ENCODE measurements at regions not wholly inside any gene's neighbourhood (a gene's known extent, or its start where the extent isn't known, plus 50 kb on each side); places are given as distances from the start of the nearest gene placed in this dataset.

- Histone ChIP-seq H4K20me1 (ENCODE audit: insufficient read depth, low read length) (no peaks in the 10 kb centered on the region), H3K4me2 (ENCODE audit: low read length) (no peak overlapping the region), H2AFZ (ENCODE audit: low read depth, low read length) (no peak overlapping the region), H3K27me3 (ENCODE audit: low read depth, low read length) (peaks cover 3% of the 10 kb centered on the region; the same call in 1 of the 2 replicates), H3K4me3 (ENCODE audit: low read length) (no peak overlapping the region), H3K36me3 (replicated peaks; ENCODE audit: low read depth, low read length) (no peaks in the 10 kb centered on the region), H3K9me3 (ENCODE audit: insufficient read depth, low read length) (no peaks in the 10 kb centered on the region), H3K9ac (ENCODE audit: low read length) (no peak overlapping the region), H3K79me2 (ENCODE audit: low read length) (no peaks in the 10 kb centered on the region), H3K4me1 (ENCODE audit: low read length) (no peaks in the 10 kb centered on the region), H3K27ac (ENCODE audit: low read length) (no peak overlapping the region)
- TF ChIP-seq EZH2phosphoT487 (IDR thresholded peaks at IDR 0.05; ENCODE audit: low read depth), result no peak
- no peak for TF ChIP-seq CTCF (IDR thresholded peaks at IDR 0.05; ENCODE audit: low read depth, low read length)
Measured at GRCh38 chr3:139292192-139292591, 51.6 kb upstream of the MRPS22 start.

GRCh38 chr3:139292711-139293664, 50.8 kb upstream of the MRPS22 start:
- no peak overlapping the region for H3K4me3 ChIP-seq (ENCODE audit: low read length)
- H3K27me3 ChIP-seq (ENCODE audit: low read depth, low read length), result peaks cover 3% of the 10 kb centered on the region; the same call in 1 of the 2 replicates
- no peak overlapping the region for H3K27ac ChIP-seq (ENCODE audit: low read length)
- H4K20me1 ChIP-seq (ENCODE audit: insufficient read depth, low read length), result no peaks in the 10 kb centered on the region
- no peak overlapping the region for H3K9ac ChIP-seq (ENCODE audit: low read length)
- TF ChIP-seq EZH2phosphoT487 (IDR thresholded peaks at IDR 0.05; ENCODE audit: low read depth), result no peak
- TF ChIP-seq CTCF (IDR thresholded peaks at IDR 0.05; ENCODE audit: low read depth, low read length), result no peak
- H2AFZ ChIP-seq (ENCODE audit: low read depth, low read length), result no peak overlapping the region
- no peaks in the 10 kb centered on the region for H3K36me3 ChIP-seq (replicated peaks; ENCODE audit: low read depth, low read length)
- H3K4me1 ChIP-seq (ENCODE audit: low read length), result no peaks in the 10 kb centered on the region
- H3K4me2 ChIP-seq (ENCODE audit: low read length), result no peak overlapping the region
- H3K79me2 ChIP-seq (ENCODE audit: low read length), result no peaks in the 10 kb centered on the region
- no peaks in the 10 kb centered on the region for H3K9me3 ChIP-seq (ENCODE audit: insufficient read depth, low read length)

- no peaks in the 10 kb centered on the region for H3K9me3 ChIP-seq (ENCODE audit: insufficient read depth, low read length)
- no peak overlapping the region for H3K27ac ChIP-seq (ENCODE audit: low read length)
- no peaks in the 10 kb centered on the region for H3K4me1 ChIP-seq (ENCODE audit: low read length)
- no peak overlapping the region for H3K9ac ChIP-seq (ENCODE audit: low read length)
- peaks cover 3% of the 10 kb centered on the region; the same call in 1 of the 2 replicates for H3K27me3 ChIP-seq (ENCODE audit: low read depth, low read length)
- H3K4me2 ChIP-seq (ENCODE audit: low read length), result no peak overlapping the region
- no peaks in the 10 kb centered on the region for H3K79me2 ChIP-seq (ENCODE audit: low read length)
- no peak overlapping the region for H2AFZ ChIP-seq (ENCODE audit: low read depth, low read length)
- no peaks in the 10 kb centered on the region for H4K20me1 ChIP-seq (ENCODE audit: insufficient read depth, low read length)
- TF ChIP-seq CTCF (IDR thresholded peaks at IDR 0.05; ENCODE audit: low read depth, low read length), result no peak
- TF ChIP-seq EZH2phosphoT487 (IDR thresholded peaks at IDR 0.05; ENCODE audit: low read depth), result no peak
- no peak overlapping the region for H3K4me3 ChIP-seq (ENCODE audit: low read length)
- no peaks in the 10 kb centered on the region for H3K36me3 ChIP-seq (replicated peaks; ENCODE audit: low read depth, low read length)
Measured at GRCh38 chr3:139293665-139294023, 50.2 kb upstream of the MRPS22 start.

All from OCI-LY3 (cell line).